ENCODE measurements at regions not wholly inside any gene's neighbourhood (a gene's known extent, or its start where the extent isn't known, plus 50 kb on each side); places are given as distances from the start of the nearest gene placed in this dataset.

- H3K4me3 ChIP-seq (ENCODE audit: low read depth, low read length), result no peak overlapping the region
- DNase-seq (ENCODE audit: low read depth), result no peak
- TF ChIP-seq MAX (IDR thresholded peaks at IDR 0.05; ENCODE audit: low read depth, low read length), result no peak
- TF ChIP-seq MYC (IDR thresholded peaks at IDR 0.05; ENCODE audit: low read depth, low read length), result no peak
- TF ChIP-seq POLR2A (IDR thresholded peaks at IDR 0.05; ENCODE audit: extremely low read depth, insufficient read length), result no peak
- TF ChIP-seq CTCF (IDR thresholded peaks at IDR 0.05; ENCODE audit: low read depth, low read length), result no peak
These were observed 316.8 kb downstream of the CWC27 start for GRCh38 chr5:65085516-65085850.

- H3K4me3 ChIP-seq (ENCODE audit: low read depth, low read length), result no peak overlapping the region
- no peak for TF ChIP-seq CTCF (IDR thresholded peaks at IDR 0.05; ENCODE audit: low read depth, low read length)
- TF ChIP-seq MAX (IDR thresholded peaks at IDR 0.05; ENCODE audit: low read depth, low read length), result no peak
- TF ChIP-seq POLR2A (IDR thresholded peaks at IDR 0.05; ENCODE audit: extremely low read depth, insufficient read length), result no peak
- TF ChIP-seq MYC (IDR thresholded peaks at IDR 0.05; ENCODE audit: low read depth, low read length), result no peak
- DNase-seq (ENCODE audit: low read depth), result no peak
These were observed 317.6 kb downstream of the CWC27 start for GRCh38 chr5:65086234-65086890.

- no peak overlapping the region for H3K4me3 ChIP-seq (ENCODE audit: low read depth, low read length)
- no peak for DNase-seq (ENCODE audit: low read depth)
- no peak for TF ChIP-seq MYC (IDR thresholded peaks at IDR 0.05; ENCODE audit: low read depth, low read length)
- no peak for TF ChIP-seq POLR2A (IDR thresholded peaks at IDR 0.05; ENCODE audit: extremely low read depth, insufficient read length)
- no peak for TF ChIP-seq CTCF (IDR thresholded peaks at IDR 0.05; ENCODE audit: low read depth, low read length)
- no peak for TF ChIP-seq MAX (IDR thresholded peaks at IDR 0.05; ENCODE audit: low read depth, low read length)
These were observed 318.4 kb downstream of the CWC27 start for GRCh38 chr5:65087154-65087553.

- DNase-seq (ENCODE audit: low read depth), result no peak
- H3K4me3 ChIP-seq (ENCODE audit: low read depth, low read length), result no peak overlapping the region
- no peak for TF ChIP-seq MAX (IDR thresholded peaks at IDR 0.05; ENCODE audit: low read depth, low read length)
- TF ChIP-seq CTCF (IDR thresholded peaks at IDR 0.05; ENCODE audit: low read depth, low read length), result no peak
- no peak for TF ChIP-seq MYC (IDR thresholded peaks at IDR 0.05; ENCODE audit: low read depth, low read length)
- TF ChIP-seq POLR2A (IDR thresholded peaks at IDR 0.05; ENCODE audit: extremely low read depth, insufficient read length), result no peak
These were observed 325.5 kb downstream of the CWC27 start for GRCh38 chr5:65094279-65094678.

GRCh38 chr5:65098393-65098792 lies 329.7 kb downstream of the CWC27 start:
- TF ChIP-seq POLR2A (IDR thresholded peaks at IDR 0.05; ENCODE audit: extremely low read depth, insufficient read length) (no peak), MAX (IDR thresholded peaks at IDR 0.05; ENCODE audit: low read depth, low read length) (no peak), MYC (IDR thresholded peaks at IDR 0.05; ENCODE audit: low read depth, low read length) (no peak), CTCF (IDR thresholded peaks at IDR 0.05; ENCODE audit: low read depth, low read length) (no peak)
- H3K4me3 ChIP-seq (ENCODE audit: low read depth, low read length), result no peak overlapping the region
- DNase-seq (ENCODE audit: low read depth), result no peak
